SH-SY5Y (cell line): ENCODE measurements at regions not wholly inside any gene's neighbourhood (a gene's known extent, or its start where the extent isn't known, plus 50 kb on each side); places are given as distances from the start of the nearest gene placed in this dataset.

Source experiments
- GATA2 ChIP-seq: IDR thresholded peaks from 2 replicates; pipeline ENCODE4 v1.6.1; 2011; ENCODE audit warnings: mild to moderate bottlenecking, low read depth, low read length
- GATA3 ChIP-seq: IDR thresholded peaks from 2 replicates; pipeline ENCODE4 v1.6.1; 2011; ENCODE audit warnings: low read depth, mild to moderate bottlenecking, low read length, moderate library complexity

- TF ChIP-seq GATA2 (no peak), GATA3 (no peak)
Observed at GRCh38 chr14:26974965-26975364, 377.1 kb upstream of the NOVA1 start.
